Muscle layer of duodenum (tissue), 2 donors: ENCODE measurements at regions not wholly inside any gene's neighbourhood (a gene's known extent, or its start where the extent isn't known, plus 50 kb on each side); places are given as distances from the start of the nearest gene placed in this dataset.

Experiments
- H3K27ac ChIP-seq: one replicate; pipeline ENCODE4 v1.7.0; 2013; ENCODE audit warnings: mild to moderate bottlenecking, low read length
- H3K27me3 ChIP-seq: one replicate; pipeline ENCODE4 v1.7.0; 2013; ENCODE audit warnings: low read depth, mild to moderate bottlenecking, control low read depth, low read length
- H3K36me3 ChIP-seq, 2 donors: one replicate each; pipeline ENCODE4 v1.7.0; 2013; ENCODE audit warnings: low read length in 2 of 2, control low read depth in 1 of 2, mild to moderate bottlenecking in 1 of 2; ENCODE audit not compliant: insufficient read depth in 2 of 2, control insufficient read depth in 1 of 2
- H3K4me1 ChIP-seq, 2 donors: one replicate each; pipeline ENCODE4 v1.7.0; 2013; ENCODE audit warnings: low read length in 2 of 2, mild to moderate bottlenecking in 2 of 2, control low read depth in 1 of 2, moderate library complexity in 1 of 2; ENCODE audit not compliant: insufficient read depth in 2 of 2, control insufficient read depth in 1 of 2
- H3K4me3 ChIP-seq, 2 donors: one replicate each; pipeline ENCODE4 v1.7.0; 2013; ENCODE audit warnings: low read length in 2 of 2, low read depth in 1 of 2, mild to moderate bottlenecking in 1 of 2
- H3K9me3 ChIP-seq, 2 donors: one replicate each; pipeline ENCODE4 v1.7.0; 2013; ENCODE audit warnings: low read length in 2 of 2, control low read depth in 1 of 2, mild to moderate bottlenecking in 1 of 2; ENCODE audit not compliant: control insufficient read depth in 1 of 2
- donor health status: healthy.

GRCh38 chr3:127132876-127133275 lies 60.1 kb upstream of the PRR23E start:
- no peak overlapping the region for H3K27ac ChIP-seq
- peaks cover 0 to 15% of the 10 kb centered on the region in 2 donors for H3K4me1 ChIP-seq
- H3K4me3 ChIP-seq, result no peak overlapping the region
- no peaks in the 10 kb centered on the region for H3K36me3 ChIP-seq
- H3K9me3 ChIP-seq, result no peaks in the 10 kb centered on the region
- peaks cover 17% of the 10 kb centered on the region for H3K27me3 ChIP-seq

GRCh38 chr3:127133971-127134370 lies 59.0 kb upstream of the PRR23E start:
- Histone ChIP-seq H3K27ac (no peak overlapping the region), H3K4me3 (no peak overlapping the region), H3K9me3 (no peaks in the 10 kb centered on the region), H3K36me3 (no peaks in the 10 kb centered on the region), H3K4me1 (peaks cover 0 to 15% of the 10 kb centered on the region in 2 donors), H3K27me3 (peaks cover 17% of the 10 kb centered on the region)

DNA sequence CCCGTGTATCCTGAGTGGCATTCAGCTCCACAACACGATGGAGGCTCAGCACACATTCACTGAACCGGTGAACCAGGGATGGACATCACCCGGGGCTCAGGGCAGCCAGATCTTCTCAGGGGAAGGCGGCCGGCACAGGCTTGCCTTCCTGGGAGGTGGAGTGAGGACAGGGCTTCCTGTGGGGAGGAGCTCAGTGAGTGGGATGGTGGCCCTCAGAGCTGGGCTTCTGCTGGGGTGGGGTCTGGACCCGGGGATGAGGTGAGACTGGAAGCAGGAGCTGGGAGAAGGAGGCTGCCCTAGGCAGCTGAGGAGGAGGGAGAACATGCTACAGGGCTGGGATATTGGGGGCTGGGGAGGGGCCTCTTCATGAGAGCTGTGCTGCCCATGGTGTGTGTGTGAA lies 58.5 kb upstream of the PRR23E start:
- Histone ChIP-seq H3K27ac (no peak overlapping the region), H3K9me3 (no peaks in the 10 kb centered on the region), H3K4me3 (no peak overlapping the region), H3K36me3 (no peaks in the 10 kb centered on the region), H3K27me3 (peaks cover 17% of the 10 kb centered on the region), H3K4me1 (peaks cover 0 to 15% of the 10 kb centered on the region in 2 donors)

DNA sequence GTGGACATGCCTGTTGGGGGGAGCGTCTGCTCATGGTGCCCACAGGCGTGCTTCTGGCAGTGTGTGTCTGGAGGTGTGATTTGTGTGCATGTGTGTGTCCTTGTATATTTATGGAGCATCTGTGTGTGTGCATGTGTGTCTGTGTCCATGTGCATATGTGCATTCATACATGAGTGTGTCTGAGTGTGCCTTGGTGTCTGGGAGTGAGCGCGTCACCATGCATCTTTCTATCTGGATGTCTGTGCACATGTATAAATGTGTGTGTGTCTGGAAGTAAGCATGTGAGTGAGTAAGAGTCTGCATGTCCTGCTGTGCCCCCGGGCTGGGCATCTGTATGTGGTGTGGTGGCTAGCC lies 58.1 kb upstream of the PRR23E start:
- Histone ChIP-seq H3K27ac (no peak overlapping the region), H3K36me3 (no peaks in the 10 kb centered on the region), H3K9me3 (no peaks in the 10 kb centered on the region), H3K4me1 (peaks cover 0 to 15% of the 10 kb centered on the region in 2 donors), H3K27me3 (peaks cover 17% of the 10 kb centered on the region), H3K4me3 (peak overlapping the region in 1 of 2 donors; percentile 60)

- H3K36me3 ChIP-seq, result no peaks in the 10 kb centered on the region
- H3K4me1 ChIP-seq, result peaks cover 0 to 15% of the 10 kb centered on the region in 2 donors
- H3K27ac ChIP-seq, result no peak overlapping the region
- no peaks in the 10 kb centered on the region for H3K9me3 ChIP-seq
- peak overlapping the region in 1 of 2 donors; percentile 60 for H3K4me3 ChIP-seq
- H3K27me3 ChIP-seq, result peaks cover 17% of the 10 kb centered on the region
These were observed 57.5 kb upstream of the PRR23E start for GRCh38 chr3:127135241-127136023.

- peaks cover 0 to 15% of the 10 kb centered on the region in 2 donors for H3K4me1 ChIP-seq
- no peaks in the 10 kb centered on the region for H3K36me3 ChIP-seq
- peaks cover 17% of the 10 kb centered on the region for H3K27me3 ChIP-seq
- H3K9me3 ChIP-seq, result no peaks in the 10 kb centered on the region
- peak overlapping the region in 1 of 2 donors; percentile 60 for H3K4me3 ChIP-seq
- no peak overlapping the region for H3K27ac ChIP-seq
These were observed 56.8 kb upstream of the PRR23E start for GRCh38 chr3:127136024-127136600.

- Histone ChIP-seq H3K9me3 (no peaks in the 10 kb centered on the region), H3K4me1 (peaks cover 0 to 15% of the 10 kb centered on the region in 2 donors), H3K4me3 (no peak overlapping the region), H3K27ac (no peak overlapping the region), H3K36me3 (no peaks in the 10 kb centered on the region), H3K27me3 (peaks cover 17% of the 10 kb centered on the region)
These were observed 56.2 kb upstream of the PRR23E start for GRCh38 chr3:127136706-127137105.

DNA sequence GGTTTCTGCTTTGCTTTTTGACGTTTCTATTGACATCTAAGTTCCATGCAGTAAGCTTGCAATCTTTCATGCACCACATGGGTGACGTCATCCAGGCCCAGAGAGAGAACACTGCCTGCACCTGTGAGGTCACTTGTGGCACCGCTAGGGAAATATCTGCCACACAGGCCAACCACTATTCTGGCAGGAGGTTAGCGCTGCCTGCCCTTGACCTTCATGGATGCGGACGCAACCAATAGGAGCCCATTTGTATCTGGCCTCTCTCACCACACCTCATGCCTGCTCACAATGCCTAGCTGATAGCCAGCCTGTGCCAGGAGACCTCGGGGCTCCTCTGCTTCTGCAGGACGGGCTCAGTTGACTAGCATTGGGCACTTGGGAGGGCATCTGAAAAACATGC lies 55.8 kb upstream of the PRR23E start:
- Histone ChIP-seq H3K4me3 (no peak overlapping the region), H3K27me3 (peaks cover 17% of the 10 kb centered on the region), H3K4me1 (peaks cover 0 to 15% of the 10 kb centered on the region in 2 donors), H3K36me3 (no peaks in the 10 kb centered on the region), H3K27ac (no peak overlapping the region), H3K9me3 (no peaks in the 10 kb centered on the region)

- no peaks in the 10 kb centered on the region for H3K9me3 ChIP-seq
- H3K27me3 ChIP-seq, result peaks cover 11% of the 10 kb centered on the region
- no peak overlapping the region for H3K4me3 ChIP-seq
- H3K36me3 ChIP-seq, result no peaks in the 10 kb centered on the region
- H3K4me1 ChIP-seq, result peaks cover 0 to 15% of the 10 kb centered on the region in 2 donors
- no peak overlapping the region for H3K27ac ChIP-seq
These were observed 55.0 kb upstream of the PRR23E start for GRCh38 chr3:127137757-127138536.

GRCh38 chr3:127139601-127140500 lies 53.1 kb upstream of the PRR23E start:
- Histone ChIP-seq H3K4me1 (peaks cover 0 to 8% of the 10 kb centered on the region in 2 donors), H3K27me3 (peaks cover 5% of the 10 kb centered on the region), H3K4me3 (no peak overlapping the region), H3K9me3 (no peaks in the 10 kb centered on the region), H3K27ac (no peak overlapping the region), H3K36me3 (no peaks in the 10 kb centered on the region)
